Urinary bladder (tissue), 3 donors: ENCODE measurements at regions not wholly inside any gene's neighbourhood (a gene's known extent, or its start where the extent isn't known, plus 50 kb on each side); places are given as distances from the start of the nearest gene placed in this dataset.

Experiments
- DNase-seq: peaks from one replicate; pipeline ENCODE4 v3.0.0-alpha.2; 2015; ENCODE audit errors: extremely low spot score
- H3K27ac ChIP-seq: one replicate; pipeline ENCODE4 v1.5.1; 2013; ENCODE audit warnings: low read depth, mild to moderate bottlenecking, moderate library complexity
- H3K36me3 ChIP-seq: one replicate; pipeline ENCODE4 v1.6.1; 2013; ENCODE audit warnings: mild to moderate bottlenecking, moderate library complexity; ENCODE audit not compliant: insufficient read depth
- H3K4me1 ChIP-seq: one replicate; pipeline ENCODE4 v1.6.1; 2013; ENCODE audit warnings: mild to moderate bottlenecking, moderate library complexity; ENCODE audit not compliant: insufficient read depth
- H3K4me3 ChIP-seq: one replicate; pipeline ENCODE4 v1.5.1; 2013; ENCODE audit warnings: low read depth, low read length
- WGBS: extraction: QIAGEN DNeasy Blood & Tissue Kit; methylation state at CpG from one replicate; pipeline ENCODE4 v1.1.7; 2013; 5-methylcytosine and 5-hydroxymethylcytosine counted together
- donor health status: healthy with polysubstance abuse.
- donor health status: healthy.

GRCh38 chr5:38060354-38060753, 198.0 kb upstream of the EGFLAM start:
- Histone ChIP-seq H3K4me3 (no peak overlapping the region), H3K27ac (no peak overlapping the region), H3K36me3 (no peaks in the 10 kb centered on the region), H3K4me1 (no peaks in the 10 kb centered on the region)
- 36% methylated on average over 2 of the region's 2 CpGs for WGBS
- DNase-seq: no peak

GRCh38 chr5:38059876-38060275, 198.5 kb upstream of the EGFLAM start:
- no peak overlapping the region for H3K4me3 ChIP-seq
- DNase-seq: no peak

GRCh38 chr5:38051711-38052511, 206.4 kb upstream of the EGFLAM start:
- no peak overlapping the region for H3K4me3 ChIP-seq
- WGBS: 85% methylated on average over 12 of the region's 12 CpGs

More at GRCh38 chr5:38059876-38060275, 198.5 kb upstream of the EGFLAM start:
- Histone ChIP-seq H3K27ac (no peak overlapping the region), H3K36me3 (no peaks in the 10 kb centered on the region), H3K4me1 (no peaks in the 10 kb centered on the region)
- 58% methylated on average over 6 of the region's 6 CpGs for WGBS

GRCh38 chr5:38048400-38048799, 208.6 kb upstream of the GDNF start:
- Histone ChIP-seq H3K27ac (no peak overlapping the region), H3K4me3 (no peak overlapping the region), H3K36me3 (no peaks in the 10 kb centered on the region), H3K4me1 (no peaks in the 10 kb centered on the region)
- 87% methylated on average over 3 of the region's 3 CpGs for WGBS
- no peak for DNase-seq

More at GRCh38 chr5:38051711-38052511, 206.4 kb upstream of the EGFLAM start:
- no peaks in the 10 kb centered on the region for H3K36me3 ChIP-seq
- DNase-seq: no peak
- no peak overlapping the region for H3K27ac ChIP-seq
- H3K4me1 ChIP-seq: no peaks in the 10 kb centered on the region

GRCh38 chr5:38046103-38046502, 206.3 kb upstream of the GDNF start:
- 97% methylated on average over 7 of the region's 7 CpGs for WGBS

GRCh38 chr5:38045446-38045845, 205.6 kb upstream of the GDNF start:
- Histone ChIP-seq H3K4me1 (no peaks in the 10 kb centered on the region), H3K27ac (no peak overlapping the region), H3K4me3 (no peak overlapping the region), H3K36me3 (no peaks in the 10 kb centered on the region)
- no peak for DNase-seq
- 91% methylated on average over 1 of the region's 1 CpG for WGBS

More at GRCh38 chr5:38046103-38046502, 206.3 kb upstream of the GDNF start:
- H3K4me1 ChIP-seq: no peaks in the 10 kb centered on the region
- no peak overlapping the region for H3K4me3 ChIP-seq
- H3K36me3 ChIP-seq: no peaks in the 10 kb centered on the region
- no peak overlapping the region for H3K27ac ChIP-seq
- no peak for DNase-seq

- DNase-seq: no peak
- WGBS: 71% methylated on average over 3 of the region's 3 CpGs
- Histone ChIP-seq H3K4me3 (no peak overlapping the region), H3K36me3 (no peaks in the 10 kb centered on the region), H3K4me1 (no peaks in the 10 kb centered on the region), H3K27ac (no peak overlapping the region)
These were observed 200.0 kb upstream of the GDNF start for GRCh38 chr5:38039826-38040225.

GRCh38 chr5:38039091-38039490, 199.2 kb upstream of the GDNF start:
- H3K27ac ChIP-seq: no peak overlapping the region
- WGBS: 66% methylated on average over 2 of the region's 2 CpGs
- H3K4me3 ChIP-seq: no peak overlapping the region
- no peak for DNase-seq
- no peaks in the 10 kb centered on the region for H3K4me1 ChIP-seq
- H3K36me3 ChIP-seq: no peaks in the 10 kb centered on the region

- H3K27ac ChIP-seq: no peak overlapping the region
- peaks cover 1% of the 10 kb centered on the region for H3K36me3 ChIP-seq
- no peaks in the 10 kb centered on the region for H3K4me1 ChIP-seq
- WGBS: 64% methylated on average over 4 of the region's 4 CpGs
- DNase-seq: no peak
- H3K4me3 ChIP-seq: no peak overlapping the region
These were observed 196.9 kb upstream of the GDNF start for GRCh38 chr5:38036765-38037164.

GRCh38 chr5:38032149-38032548, 192.3 kb upstream of the GDNF start:
- Histone ChIP-seq H3K36me3 (peaks cover 1% of the 10 kb centered on the region), H3K27ac (no peak overlapping the region), H3K4me3 (no peak overlapping the region), H3K4me1 (no peaks in the 10 kb centered on the region)
- WGBS: 89% methylated on average over 1 of the region's 1 CpG
- no peak for DNase-seq

GRCh38 chr5:38031304-38031703, 191.5 kb upstream of the GDNF start:
- WGBS: 59% methylated on average over 1 of the region's 1 CpG

GRCh38 chr5:38029397-38030065, 189.7 kb upstream of the GDNF start:
- DNase-seq: no peak
- Histone ChIP-seq H3K36me3 (peaks cover 1% of the 10 kb centered on the region), H3K4me1 (no peaks in the 10 kb centered on the region), H3K27ac (no peak overlapping the region), H3K4me3 (no peak overlapping the region)
- WGBS: 96% methylated on average over 6 of the region's 6 CpGs

More at GRCh38 chr5:38031304-38031703, 191.5 kb upstream of the GDNF start:
- Histone ChIP-seq H3K36me3 (peaks cover 1% of the 10 kb centered on the region), H3K4me3 (no peak overlapping the region), H3K27ac (no peak overlapping the region), H3K4me1 (no peaks in the 10 kb centered on the region)
- no peak for DNase-seq

- H3K4me3 ChIP-seq: no peak overlapping the region
These were observed 184.0 kb upstream of the GDNF start for GRCh38 chr5:38023799-38024198.

GRCh38 chr5:38023371-38023770, 183.5 kb upstream of the GDNF start:
- H3K27ac ChIP-seq: no peak overlapping the region
- H3K4me3 ChIP-seq: no peak overlapping the region
- no peak for DNase-seq
- 82% methylated on average over 4 of the region's 4 CpGs for WGBS
- H3K36me3 ChIP-seq: no peaks in the 10 kb centered on the region
- H3K4me1 ChIP-seq: no peaks in the 10 kb centered on the region

More at GRCh38 chr5:38023799-38024198, 184.0 kb upstream of the GDNF start:
- WGBS: 67% methylated on average over 4 of the region's 4 CpGs
- Histone ChIP-seq H3K36me3 (no peaks in the 10 kb centered on the region), H3K27ac (no peak overlapping the region), H3K4me1 (no peaks in the 10 kb centered on the region)
- no peak for DNase-seq
